NCI-H524 (cell line): ENCODE measurements at regions not wholly inside any gene's neighbourhood (a gene's known extent, or its start where the extent isn't known, plus 50 kb on each side); places are given as distances from the start of the nearest gene placed in this dataset.
A peak's percentile ranks its signal among the peaks of the same experiment; 100 is the strongest.

ENCODE experiments used
- DNase-seq, 2 experiments: peaks; one replicate each; lab custom pipeline; 2025; lab: John Stamatoyannopoulos, UW

DNA sequence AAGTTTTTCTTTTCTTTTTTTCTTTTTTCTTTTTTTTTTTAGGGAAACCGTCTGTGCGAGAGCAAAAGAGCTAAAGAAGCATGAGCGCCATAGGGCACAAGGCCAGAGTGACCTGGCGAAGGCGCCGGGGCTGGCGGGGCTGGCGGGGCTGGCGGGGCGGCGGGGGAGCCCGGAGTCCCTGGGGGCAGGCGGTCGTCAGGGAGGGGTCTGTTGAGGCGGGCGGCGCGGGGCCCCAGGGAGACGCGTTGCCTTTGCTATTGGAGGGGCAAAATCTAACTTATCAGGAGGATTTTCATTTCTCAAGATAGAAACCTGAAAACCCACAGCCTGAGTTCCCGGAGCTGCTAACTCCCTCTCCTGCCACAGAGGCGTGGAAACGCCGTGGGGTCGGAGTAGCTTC lies 135.6 kb upstream of the SMAD1 start:
- no peak for DNase-seq

DNA sequence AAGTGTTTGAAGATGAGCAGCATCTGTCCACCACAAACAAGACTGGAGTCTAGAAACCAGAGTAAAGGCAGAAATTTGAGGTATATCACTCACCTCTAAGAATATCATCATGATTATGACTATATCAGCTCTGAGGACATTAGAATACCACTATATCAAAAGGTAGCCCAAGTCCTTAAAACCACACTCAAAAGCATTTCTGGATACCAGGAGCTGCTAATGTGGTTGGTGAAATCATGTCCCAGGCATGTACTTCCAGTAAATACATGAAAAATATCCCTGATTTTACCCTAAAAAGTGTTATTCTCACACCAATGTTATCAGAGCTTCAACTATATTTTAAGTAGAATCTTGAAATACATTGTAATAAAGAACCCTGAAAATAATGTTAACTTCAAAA lies 136.3 kb upstream of the SMAD1 start:
- DNase-seq: no peak

DNA sequence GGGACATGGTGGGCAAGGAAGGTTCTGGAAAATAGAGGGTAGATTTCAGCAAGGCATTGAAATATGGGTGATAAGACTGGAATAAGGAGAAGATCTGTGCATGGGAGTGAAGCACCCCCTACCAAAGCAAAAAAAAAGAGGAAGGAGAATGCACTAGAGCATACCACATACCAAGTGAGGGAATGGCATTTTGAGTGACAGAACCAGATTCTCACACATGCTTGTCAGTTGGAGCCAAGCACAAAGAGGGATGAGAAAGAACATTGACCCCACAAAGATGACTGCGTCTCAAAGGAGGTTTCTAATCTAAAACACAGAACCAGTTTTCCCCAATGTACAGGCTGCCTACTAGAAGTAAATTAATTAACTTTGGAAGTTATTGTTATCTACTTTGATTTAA lies 140.3 kb upstream of the SMAD1 start:
- no peak for DNase-seq

DNA sequence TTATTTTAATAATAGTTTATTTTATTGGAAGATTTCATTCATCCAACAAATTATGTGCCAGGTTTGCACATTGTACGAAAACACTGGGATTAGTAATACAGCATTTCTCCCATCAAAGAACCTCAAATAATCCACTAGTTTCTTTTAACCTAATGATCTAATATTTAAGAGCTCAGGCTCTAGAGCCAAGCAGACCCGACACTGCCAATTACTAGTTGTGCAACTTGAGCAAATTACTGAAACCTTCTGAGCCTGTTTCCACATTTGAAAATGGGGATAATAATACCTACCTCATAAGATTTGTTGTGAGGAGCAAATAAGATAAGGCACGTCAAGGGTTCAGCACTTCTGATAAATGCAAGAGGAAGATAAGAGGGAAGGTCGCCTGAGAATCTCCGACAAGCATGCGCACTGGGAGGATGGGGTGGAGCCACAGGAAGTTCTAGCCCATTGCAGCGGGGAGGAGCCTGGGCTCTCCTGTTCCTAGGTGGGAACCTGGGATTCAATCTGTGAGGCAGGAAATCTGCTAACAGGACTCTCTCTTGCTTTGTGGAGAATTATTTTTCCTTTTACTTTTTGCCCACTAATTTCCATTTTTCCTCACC lies 141.5 kb upstream of the SMAD1 start:
- no peak for DNase-seq

DNA sequence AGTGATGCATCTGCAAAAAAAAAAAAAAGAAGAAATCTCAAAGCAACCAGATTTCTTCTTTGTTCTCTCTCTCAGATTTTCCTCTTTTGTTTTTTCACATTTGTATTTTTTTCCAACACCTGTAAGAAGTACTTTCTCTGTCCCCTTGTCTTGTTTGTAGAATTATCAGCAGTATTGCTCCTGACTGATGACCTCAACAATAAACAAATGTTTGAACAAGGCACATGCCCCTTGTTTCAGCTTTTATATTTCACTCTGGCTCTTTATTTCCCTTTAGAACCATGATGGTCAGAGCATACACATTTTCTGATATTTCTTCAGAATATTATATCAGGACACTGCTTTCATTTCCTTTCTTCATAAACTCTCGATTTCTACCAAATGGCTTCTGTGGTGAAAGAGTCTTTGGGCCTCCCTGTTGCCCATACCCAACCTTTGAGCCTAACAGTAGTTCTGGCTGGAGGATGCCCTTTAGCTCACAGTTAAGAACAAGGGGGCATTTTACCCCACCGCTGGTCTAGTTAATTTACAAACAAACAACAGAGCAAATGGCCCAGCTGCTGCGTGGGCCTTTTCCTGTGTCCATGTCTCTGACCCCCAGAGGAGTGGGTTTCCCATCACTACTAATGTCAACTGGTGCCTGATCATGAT lies 142.5 kb upstream of the SMAD1 start:
- no peak for DNase-seq

DNA sequence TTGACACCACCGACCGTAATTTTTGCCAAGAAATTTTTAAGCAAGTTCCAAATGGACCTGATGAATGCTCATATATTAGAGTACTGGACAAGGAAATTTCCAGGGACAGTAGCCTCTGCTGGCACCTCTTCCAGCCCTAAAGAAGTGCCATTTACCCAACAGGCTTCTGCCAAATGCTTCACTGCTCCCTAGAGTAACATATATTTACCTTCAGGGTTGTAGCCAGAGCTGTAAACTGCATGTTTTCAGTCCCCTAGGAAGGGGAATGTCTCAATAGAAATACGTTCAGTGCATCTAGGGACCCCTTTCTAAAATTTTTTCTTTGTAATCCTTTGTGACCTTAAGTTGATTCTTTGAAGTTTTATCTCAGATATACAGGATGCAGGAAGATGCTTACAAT lies 143.1 kb upstream of the SMAD1 start:
- no peak for DNase-seq

DNA sequence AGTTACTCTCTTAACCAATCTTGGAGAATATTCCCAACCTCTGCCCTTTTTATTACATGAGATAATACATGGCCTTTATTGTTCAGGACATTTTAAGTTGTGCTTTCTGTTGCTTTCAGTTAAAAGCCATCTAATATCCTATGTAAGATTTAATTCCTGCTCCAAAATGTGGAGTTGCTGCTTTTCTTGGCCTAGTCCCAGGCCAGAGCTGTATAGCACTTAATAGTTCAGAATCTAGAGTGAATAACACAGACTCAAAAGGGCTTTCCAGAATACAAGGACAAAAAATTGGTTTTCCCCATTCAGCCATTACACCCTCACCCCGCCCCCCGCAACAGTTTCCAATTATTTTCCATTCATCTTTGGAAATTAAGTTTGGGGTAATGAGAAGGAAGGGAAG lies 144.3 kb upstream of the SMAD1 start:
- no peak for DNase-seq

DNA sequence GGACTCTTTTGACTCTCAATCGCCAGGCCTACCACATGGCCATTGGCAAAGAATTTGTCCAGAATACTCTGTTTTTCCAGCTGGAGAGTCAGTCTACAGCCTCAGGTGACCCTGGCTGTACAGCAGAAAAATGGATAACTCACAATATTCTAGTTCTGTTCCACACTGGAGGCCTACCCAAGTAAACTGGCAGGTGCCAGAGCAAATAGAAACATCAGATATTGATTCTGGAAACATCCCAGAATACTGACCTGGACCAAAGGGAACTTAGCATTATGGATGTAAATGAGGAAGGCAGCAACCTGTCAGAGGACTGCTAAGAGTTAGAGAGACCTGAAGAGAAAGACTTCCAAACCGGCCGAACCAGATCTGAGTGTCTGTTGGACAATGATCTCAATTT lies 147.9 kb upstream of the SMAD1 start:
- no peak for DNase-seq

DNA sequence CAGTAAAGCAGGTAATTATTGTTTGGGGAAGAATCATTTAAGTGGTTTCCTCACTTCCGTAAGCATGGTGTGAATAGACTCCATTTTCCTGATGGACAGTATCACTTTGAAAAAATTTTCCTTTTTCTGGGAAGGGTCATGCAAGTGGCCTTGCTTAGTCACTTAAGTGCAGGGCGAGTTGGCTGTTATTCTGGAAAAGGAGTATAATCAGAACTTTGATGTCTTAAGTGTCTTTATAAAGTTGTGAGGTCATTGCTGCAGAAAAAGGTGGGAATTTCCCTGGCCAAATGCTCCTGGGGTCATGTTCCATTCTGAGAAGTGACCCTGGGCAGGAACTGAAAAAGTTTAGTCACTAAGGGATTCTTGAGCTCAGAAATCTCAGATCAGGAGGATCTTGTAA lies 146.1 kb upstream of the OTUD4 start:
- DNase-seq: no peak

DNA sequence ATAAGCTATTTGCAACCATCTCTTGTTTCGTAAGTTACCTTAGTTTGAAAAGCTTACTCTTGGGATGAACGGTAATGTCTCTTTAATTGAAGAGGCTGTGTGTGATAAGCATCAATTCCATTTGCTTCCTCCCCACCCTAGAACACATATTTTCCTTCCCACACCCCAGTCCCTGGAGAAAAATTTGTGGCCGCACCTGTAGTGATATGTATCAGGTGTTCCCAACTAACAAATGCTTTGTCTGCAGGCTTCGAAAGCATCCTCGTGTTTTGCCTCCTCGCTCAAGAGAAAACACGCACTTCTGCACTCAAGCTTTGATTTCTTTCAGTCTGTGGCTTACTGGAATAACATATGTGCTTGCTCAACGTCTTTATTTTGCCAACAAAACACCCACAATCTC lies 143.8 kb upstream of the OTUD4 start:
- DNase-seq: no peak

DNA sequence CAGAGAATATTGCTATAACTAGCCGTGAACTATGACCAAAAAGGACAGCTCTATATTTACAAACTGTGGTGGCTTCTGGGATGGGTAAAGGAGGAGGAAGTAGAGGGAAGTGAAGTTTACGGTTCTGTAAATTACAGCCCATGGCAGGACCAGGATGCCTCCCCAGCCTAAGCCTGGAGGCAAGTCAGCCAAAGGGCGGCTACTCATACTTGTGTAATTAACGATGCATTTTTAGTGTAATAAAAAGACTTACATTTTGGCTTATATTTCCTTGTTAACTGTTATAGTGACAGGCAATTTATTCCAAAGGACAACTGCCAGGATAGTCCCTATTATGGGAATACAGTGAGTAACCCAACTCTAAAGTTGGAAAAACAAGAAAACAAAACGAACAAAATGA lies 139.9 kb upstream of the OTUD4 start:
- no peak for DNase-seq

DNA sequence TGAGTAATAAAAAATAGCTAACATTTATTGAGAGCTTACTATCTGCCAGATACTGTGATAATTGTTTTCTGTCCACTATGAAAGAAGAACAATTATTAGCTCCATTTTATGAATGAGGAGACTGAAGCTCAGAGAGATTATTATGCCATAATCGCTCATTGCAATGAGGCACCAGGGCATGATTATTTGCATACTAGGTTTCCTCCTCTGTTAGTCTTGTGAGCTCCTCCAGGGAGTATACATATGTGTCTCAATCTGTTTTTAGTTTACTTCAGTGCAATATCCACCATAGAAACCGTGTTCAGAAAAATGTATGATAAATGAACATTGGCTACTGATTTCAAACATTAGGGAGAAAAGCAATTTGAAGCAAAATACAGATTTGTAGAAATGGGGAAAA lies 139.4 kb upstream of the OTUD4 start:
- DNase-seq: no peak

DNA sequence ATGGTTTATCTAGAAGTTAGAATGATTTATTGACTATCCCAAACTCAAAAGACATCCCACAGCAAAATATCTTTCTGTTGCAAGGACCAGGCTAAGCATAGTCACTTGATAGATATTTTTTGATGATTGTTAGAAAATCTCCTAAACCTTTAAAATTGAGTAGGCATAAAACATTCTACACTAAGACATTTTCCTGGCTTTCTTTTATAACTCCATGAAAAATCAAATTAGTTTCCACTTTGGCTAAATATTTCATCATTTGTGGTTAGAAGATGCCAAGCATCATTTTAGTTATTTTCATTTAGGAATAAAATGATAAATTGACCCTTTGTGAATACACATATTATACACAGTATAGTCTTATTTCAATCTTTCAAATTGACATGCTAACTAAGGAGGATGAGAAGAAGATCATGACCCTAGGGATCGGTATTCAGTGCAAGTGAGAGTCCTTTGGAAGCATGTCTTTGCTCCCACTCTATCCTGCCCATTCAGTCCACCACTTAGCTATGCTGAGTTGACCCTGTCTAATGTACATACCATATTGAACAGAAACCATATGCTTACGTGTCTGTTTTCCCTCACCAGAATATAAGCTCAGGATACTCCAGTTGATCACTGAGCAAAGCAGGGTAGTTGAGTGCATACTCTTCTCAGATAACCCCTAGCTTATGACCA lies 136.6 kb upstream of the OTUD4 start:
- no peak for DNase-seq

DNA sequence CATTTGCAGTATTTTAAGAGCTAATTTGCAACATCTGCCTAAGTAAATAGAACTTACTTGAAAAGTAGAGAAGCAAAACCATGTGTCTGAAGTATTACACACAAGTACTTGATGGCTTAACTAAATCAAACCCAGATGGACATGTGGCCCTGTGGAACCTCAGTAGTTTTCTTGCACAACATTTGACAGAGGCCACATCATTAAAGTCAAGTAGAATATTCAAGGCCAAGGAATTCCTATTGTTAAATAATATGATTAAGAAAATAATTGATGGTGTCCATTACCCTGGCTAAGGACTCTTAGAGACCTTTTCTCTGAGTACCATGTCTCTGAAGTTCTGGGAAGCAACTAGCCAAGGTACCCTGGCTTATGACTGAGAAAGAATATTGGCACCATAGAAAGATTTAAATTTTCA lies 135.4 kb upstream of the OTUD4 start:
- DNase-seq: peak in 1 of 2 experiments; percentile 0

DNA sequence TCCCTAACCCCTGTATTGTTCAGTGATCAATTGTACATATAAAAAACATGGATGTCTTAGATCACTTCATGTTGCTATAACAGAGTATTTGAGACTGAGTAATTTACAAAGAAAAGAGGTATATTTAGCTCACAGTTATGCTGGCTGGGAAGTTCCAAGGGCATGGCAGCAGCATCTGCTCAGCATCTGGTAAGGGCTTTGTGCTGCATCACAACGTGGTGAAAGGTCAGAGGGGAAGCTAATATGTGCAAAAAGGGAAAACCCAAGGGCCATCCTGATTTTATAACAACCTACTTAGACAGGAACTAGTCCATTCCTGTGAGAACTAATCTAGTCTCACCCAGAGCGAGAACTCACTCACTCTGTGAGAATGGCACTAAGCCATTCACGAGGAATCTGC lies 128.2 kb upstream of the OTUD4 start:
- no peak for DNase-seq

DNA sequence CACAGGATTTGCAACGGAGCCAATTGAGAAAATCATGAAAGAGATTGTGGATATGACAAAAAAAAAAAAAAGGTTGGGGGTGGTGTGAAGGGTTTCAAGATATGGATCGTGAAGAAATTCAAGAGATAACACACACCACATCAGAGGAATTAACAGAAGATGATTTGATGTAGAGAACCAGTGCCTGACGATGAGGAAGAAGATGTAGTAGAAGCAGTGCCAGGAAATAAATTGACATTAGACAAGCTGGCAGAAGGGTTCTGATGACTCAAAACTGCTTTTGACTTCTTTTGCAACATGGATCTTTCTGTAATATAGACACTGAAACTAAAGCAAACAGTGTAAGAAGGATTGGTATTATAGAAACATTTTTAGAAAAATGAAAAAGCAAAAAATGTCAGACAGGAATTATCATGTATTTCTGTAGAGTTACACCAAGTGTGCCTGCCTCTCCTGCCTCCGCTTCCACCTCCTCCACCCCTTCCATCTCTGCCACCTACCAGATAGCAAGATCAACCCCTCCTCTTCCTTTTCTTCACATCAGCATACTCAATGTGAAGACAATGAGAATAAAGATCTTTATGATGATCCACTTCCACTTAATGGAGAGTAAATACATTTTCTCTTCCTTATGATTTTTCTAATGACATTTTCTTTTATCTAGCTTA lies 127.5 kb upstream of the OTUD4 start:
- DNase-seq: no peak

DNA sequence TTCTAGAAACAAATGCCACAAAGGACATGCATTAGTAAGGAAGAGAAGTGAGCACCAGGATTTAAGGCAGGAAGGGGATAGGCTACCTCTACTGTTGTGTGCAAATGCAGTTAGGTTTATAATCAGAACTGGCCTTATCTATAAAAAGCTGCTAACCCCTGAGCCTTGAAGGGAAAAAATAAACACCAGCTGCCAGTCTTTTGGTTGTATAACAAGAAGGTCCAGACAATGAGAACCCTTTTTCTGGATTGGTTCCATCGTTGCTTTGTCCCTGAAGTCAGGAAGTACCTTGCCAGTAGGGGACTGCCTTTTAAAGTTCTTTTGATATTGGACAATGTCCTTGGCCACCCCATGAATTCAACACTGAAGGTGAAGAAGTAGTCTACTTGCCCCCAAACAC lies 126.7 kb upstream of the OTUD4 start:
- no peak for DNase-seq

DNA sequence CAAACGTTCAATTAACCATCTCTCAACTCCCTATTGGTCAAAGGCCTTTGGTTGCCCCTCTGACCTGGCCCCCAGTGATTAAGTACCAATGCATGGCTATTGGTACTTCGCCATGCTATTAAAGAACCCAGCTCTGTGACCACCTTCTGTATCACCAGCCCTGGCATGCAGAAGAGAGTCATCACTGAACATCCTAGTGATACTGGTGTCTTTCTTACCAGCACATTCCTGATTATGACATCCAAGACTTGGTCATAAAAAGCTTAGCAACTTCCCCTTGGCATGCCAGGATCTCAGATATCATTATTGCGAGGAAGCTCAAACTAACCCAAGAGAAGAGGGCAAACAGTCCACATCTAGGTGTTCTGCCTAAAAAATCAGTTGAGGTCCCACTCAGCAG lies 122.3 kb upstream of the OTUD4 start:
- DNase-seq: no peak

DNA sequence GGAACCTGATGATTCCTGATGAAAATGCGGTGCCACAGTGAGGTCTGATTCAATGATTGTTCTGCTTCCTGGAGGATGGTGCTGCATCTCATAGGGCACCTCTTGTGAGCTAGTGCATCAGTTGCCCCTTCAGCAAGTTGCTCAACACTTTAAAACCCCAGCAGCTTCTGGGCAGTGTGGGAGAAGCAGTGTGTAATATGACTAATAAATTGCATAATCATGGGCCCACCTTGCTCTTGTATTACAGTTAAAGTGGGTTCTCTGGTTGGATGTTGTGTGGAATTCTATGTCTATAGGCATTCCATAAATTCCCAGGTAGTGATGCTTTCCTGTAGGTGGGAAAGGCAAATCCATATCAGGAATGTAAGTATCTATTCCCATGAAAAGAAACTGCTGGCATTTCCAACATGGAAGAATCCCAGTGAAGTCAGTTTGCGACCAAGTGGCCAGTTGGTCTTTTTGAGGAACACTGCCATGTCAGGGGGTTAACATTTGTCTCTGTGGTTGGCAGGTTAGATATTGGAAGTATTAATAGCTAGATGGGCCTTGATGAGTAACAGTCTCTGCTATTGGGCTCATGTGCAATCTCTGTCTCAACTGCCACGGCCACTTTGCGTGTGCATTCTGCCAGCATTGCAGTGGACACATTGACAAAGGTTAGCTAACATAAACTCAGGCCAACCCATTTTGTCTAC lies 121.1 kb upstream of the OTUD4 start:
- DNase-seq: no peak

DNA sequence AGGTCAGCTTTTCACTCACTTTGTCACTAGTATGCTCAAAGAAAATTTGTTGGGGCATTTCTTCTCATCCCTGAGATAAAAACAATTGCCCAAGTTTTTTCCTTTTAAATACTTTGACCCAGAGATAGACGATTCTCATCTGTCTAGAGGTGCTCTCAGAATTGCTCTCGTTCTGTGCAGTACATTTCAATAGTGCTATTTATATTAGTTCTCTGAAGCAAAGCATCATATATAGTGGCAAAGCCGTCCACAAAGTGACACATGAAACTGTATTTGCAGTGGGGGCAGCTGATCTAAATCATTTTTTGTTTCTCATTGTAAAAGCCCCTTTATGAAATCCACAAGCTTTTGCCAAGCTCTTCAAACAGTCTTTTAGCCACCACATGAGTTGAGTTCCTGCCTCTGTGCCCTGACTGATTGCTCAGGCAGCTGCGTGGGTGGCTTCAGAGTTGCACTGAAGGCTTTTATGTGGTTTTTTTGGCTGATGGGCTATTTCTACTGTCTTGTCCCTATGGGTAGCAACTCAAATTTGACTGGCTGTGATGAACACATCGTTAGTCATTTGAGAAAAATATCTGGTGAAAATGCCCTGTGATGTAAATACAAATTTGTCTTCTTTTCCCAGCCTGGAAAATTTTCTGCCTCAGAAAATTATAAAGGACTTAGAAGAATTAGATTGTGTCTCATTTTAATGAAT lies 119.1 kb upstream of the OTUD4 start:
- no peak for DNase-seq

DNA sequence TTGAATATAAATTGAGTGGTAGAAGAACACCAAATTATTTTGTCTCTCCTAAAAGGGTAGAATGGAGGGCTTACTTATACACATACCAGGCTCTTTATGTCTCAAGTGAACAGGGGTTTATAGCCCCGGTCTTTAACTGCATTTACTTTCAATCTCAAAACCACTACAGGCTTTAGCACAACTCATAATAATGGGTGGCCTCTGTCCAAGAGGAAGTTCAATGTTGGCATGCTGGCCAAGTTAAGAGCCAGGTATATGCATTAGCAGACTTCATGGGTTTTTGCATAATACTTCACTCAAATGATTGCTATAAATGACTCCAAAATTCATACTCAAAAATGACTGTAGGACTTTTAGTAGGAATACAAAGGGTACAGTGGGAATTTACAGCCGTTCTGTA lies 118.5 kb upstream of the OTUD4 start:
- DNase-seq: no peak

DNA sequence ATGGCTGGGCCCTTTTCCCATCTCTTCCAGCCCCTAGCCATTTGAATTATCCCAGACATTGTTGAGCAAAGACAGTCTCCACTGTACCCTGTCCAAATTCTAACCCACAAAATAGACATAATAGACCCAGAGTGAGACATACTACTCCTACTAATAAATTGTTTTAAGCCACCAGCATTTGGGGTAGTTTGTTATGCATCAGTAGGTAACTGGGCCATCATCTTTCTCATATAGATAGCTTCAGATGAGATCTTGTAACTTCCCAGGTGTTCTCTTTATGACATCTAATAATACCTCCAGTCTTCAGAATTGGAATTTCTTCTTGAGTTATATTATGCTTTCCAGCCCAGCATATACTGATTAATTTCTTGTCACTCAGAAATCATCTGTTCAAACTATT lies 117.2 kb upstream of the OTUD4 start:
- no peak for DNase-seq
